ENCODE measurements at regions not wholly inside any gene's neighbourhood (a gene's known extent, or its start where the extent isn't known, plus 50 kb on each side); places are given as distances from the start of the nearest gene placed in this dataset.
"Not testable (repeated sequence)": the region's sequence is repeated elsewhere in the genome, so short reads cannot be mapped to it uniquely, and the experiment has no call there.

DNA sequence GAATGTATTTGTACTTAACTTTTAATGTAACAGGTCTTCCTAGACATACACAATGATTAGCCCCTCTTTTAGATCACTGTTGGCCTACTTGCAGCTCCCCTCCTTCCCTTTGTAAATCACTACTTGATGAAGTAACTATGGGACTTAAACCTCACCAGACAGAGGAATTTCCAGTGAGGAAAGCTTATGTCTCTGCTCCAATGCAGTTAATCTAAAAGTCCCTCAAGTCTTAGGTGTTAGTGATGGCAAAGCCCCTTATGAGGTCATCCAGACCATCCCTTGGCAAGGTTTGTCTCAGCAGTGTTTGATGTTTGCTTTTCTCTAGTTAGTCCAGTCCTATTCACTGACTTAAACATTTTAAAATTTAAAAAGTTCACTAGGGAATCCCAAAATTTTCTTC, 877.3 kb upstream of the INTU start:
- Mint-ChIP-seq H3K27ac (no peak overlapping the region), H3K27me3 (ENCODE audit: low read depth) (no peaks in the 10 kb centered on the region), H3K4me3 (no peak overlapping the region), H3K36me3 (ENCODE audit: low read depth) (no peaks in the 10 kb centered on the region), H3K4me1 (ENCODE audit: low read depth) (no peaks in the 10 kb centered on the region), H3K9me3 (peaks cover 9% of the 10 kb centered on the region)
- CTCF ChIA-PET: no interaction called here
- intact Hi-C loops (cut with micrococcal nuclease): no loop called here
- DNase-seq: no peak

GRCh38 chr4:126756050-126756829, 876.5 kb upstream of the INTU start:
- Mint-ChIP-seq H3K9me3 (peaks cover 9% of the 10 kb centered on the region), H3K4me1 (ENCODE audit: low read depth) (no peaks in the 10 kb centered on the region), H3K27me3 (ENCODE audit: low read depth) (no peaks in the 10 kb centered on the region), H3K27ac (no peak overlapping the region), H3K36me3 (ENCODE audit: low read depth) (no peaks in the 10 kb centered on the region), H3K4me3 (no peak overlapping the region)
- intact Hi-C loops (cut with micrococcal nuclease): no loop called here
- CTCF ChIA-PET: no interaction called here
- DNase-seq: no peak

- H3K27me3 Mint-ChIP-seq (ENCODE audit: low read depth): no peaks in the 10 kb centered on the region
- H3K4me1 Mint-ChIP-seq (ENCODE audit: low read depth): no peaks in the 10 kb centered on the region
- H3K27ac Mint-ChIP-seq: no peak overlapping the region
- no peak overlapping the region for H3K4me3 Mint-ChIP-seq
- no peak for DNase-seq
- intact Hi-C loops (cut with micrococcal nuclease): no loop called here
- CTCF ChIA-PET: no interaction called here
- no peaks in the 10 kb centered on the region for H3K36me3 Mint-ChIP-seq (ENCODE audit: low read depth)
- H3K9me3 Mint-ChIP-seq: peaks cover 4% of the 10 kb centered on the region
These were observed 875.5 kb upstream of the INTU start for GRCh38 chr4:126757219-126757618.

- H3K4me1 Mint-ChIP-seq (ENCODE audit: low read depth): no peaks in the 10 kb centered on the region
- CTCF ChIA-PET: no interaction called here
- no peaks in the 10 kb centered on the region for H3K36me3 Mint-ChIP-seq (ENCODE audit: low read depth)
- H3K27me3 Mint-ChIP-seq (ENCODE audit: low read depth): no peaks in the 10 kb centered on the region
- intact Hi-C loops (cut with micrococcal nuclease): no loop called here
- no peak for DNase-seq
- H3K4me3 Mint-ChIP-seq: no peak overlapping the region
- no peak overlapping the region for H3K27ac Mint-ChIP-seq
- peaks cover 2% of the 10 kb centered on the region for H3K9me3 Mint-ChIP-seq
These were observed 874.3 kb upstream of the INTU start for GRCh38 chr4:126758493-126758892.

GRCh38 chr4:126761947-126762662, 870.7 kb upstream of the INTU start:
- Mint-ChIP-seq H3K4me3 (no peak overlapping the region), H3K9me3 (peaks cover 2% of the 10 kb centered on the region), H3K27ac (no peak overlapping the region), H3K4me1 (ENCODE audit: low read depth) (no peaks in the 10 kb centered on the region), H3K27me3 (ENCODE audit: low read depth) (no peaks in the 10 kb centered on the region), H3K36me3 (ENCODE audit: low read depth) (no peaks in the 10 kb centered on the region)
- no peak for DNase-seq
- CTCF ChIA-PET: no interaction called here
- intact Hi-C loops (cut with micrococcal nuclease): no loop called here

- H3K27ac Mint-ChIP-seq: no peak overlapping the region
- CTCF ChIA-PET: no interaction called here
- no peaks in the 10 kb centered on the region for H3K36me3 Mint-ChIP-seq (ENCODE audit: low read depth)
- H3K4me1 Mint-ChIP-seq (ENCODE audit: low read depth): no peaks in the 10 kb centered on the region
- H3K9me3 Mint-ChIP-seq: peaks cover 2% of the 10 kb centered on the region
- intact Hi-C loops (cut with micrococcal nuclease): no loop called here
- DNase-seq: no peak
- H3K4me3 Mint-ChIP-seq: no peak overlapping the region
- no peaks in the 10 kb centered on the region for H3K27me3 Mint-ChIP-seq (ENCODE audit: low read depth)
These were observed 870.0 kb upstream of the INTU start for GRCh38 chr4:126762663-126763247.

- DNase-seq: no peak
- no peaks in the 10 kb centered on the region for H3K4me1 Mint-ChIP-seq (ENCODE audit: low read depth)
- H3K4me3 Mint-ChIP-seq: no peak overlapping the region
- no peaks in the 10 kb centered on the region for H3K36me3 Mint-ChIP-seq (ENCODE audit: low read depth)
- intact Hi-C loops (cut with micrococcal nuclease): no loop called here
- H3K27me3 Mint-ChIP-seq (ENCODE audit: low read depth): no peaks in the 10 kb centered on the region
- no peak overlapping the region for H3K27ac Mint-ChIP-seq
- peaks cover 4% of the 10 kb centered on the region for H3K9me3 Mint-ChIP-seq
- CTCF ChIA-PET: no interaction called here
These were observed 866.5 kb upstream of the INTU start for GRCh38 chr4:126766241-126766640.

DNA sequence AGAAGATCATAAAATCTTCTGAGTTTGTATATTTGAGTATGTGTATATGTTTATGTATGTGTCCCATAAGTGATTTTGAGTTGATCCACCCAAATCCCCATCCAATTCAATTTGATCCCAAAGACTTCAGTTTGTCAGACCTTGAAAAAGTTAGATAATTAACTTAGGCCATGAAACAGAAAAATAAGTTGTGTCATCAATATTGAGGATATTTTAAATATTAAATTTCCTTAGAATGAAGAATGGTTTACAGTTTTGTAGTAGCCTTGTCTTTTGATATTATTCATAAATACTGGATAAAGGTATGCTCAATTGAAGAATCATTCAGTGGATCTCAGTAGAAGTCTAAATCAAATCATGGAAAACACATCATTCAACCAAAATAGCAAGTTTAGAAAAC, 864.4 kb upstream of the INTU start:
- Mint-ChIP-seq H3K4me3 (no peak overlapping the region), H3K4me1 (ENCODE audit: low read depth) (no peaks in the 10 kb centered on the region), H3K36me3 (ENCODE audit: low read depth) (no peaks in the 10 kb centered on the region), H3K27me3 (ENCODE audit: low read depth) (no peaks in the 10 kb centered on the region), H3K9me3 (peaks cover 2% of the 10 kb centered on the region), H3K27ac (no peak overlapping the region)
- intact Hi-C loops (cut with micrococcal nuclease): no loop called here
- CTCF ChIA-PET: interaction anchor here (0.7 kb wide), 1 partner anchor 100 kb away, joined by 3 read pairs; no protein-coding TSS in a partner anchor
- no peak for DNase-seq

GRCh38 chr4:126770811-126771553, 861.8 kb upstream of the INTU start:
- H3K27me3 Mint-ChIP-seq (ENCODE audit: low read depth); H3K4me3 Mint-ChIP-seq; H3K9me3 Mint-ChIP-seq; CTCF ChIA-PET; H3K36me3 Mint-ChIP-seq (ENCODE audit: low read depth); H3K27ac Mint-ChIP-seq; DNase-seq; intact Hi-C loops (cut with micrococcal nuclease); H3K4me1 Mint-ChIP-seq (ENCODE audit: low read depth): not testable (repeated sequence)

DNA sequence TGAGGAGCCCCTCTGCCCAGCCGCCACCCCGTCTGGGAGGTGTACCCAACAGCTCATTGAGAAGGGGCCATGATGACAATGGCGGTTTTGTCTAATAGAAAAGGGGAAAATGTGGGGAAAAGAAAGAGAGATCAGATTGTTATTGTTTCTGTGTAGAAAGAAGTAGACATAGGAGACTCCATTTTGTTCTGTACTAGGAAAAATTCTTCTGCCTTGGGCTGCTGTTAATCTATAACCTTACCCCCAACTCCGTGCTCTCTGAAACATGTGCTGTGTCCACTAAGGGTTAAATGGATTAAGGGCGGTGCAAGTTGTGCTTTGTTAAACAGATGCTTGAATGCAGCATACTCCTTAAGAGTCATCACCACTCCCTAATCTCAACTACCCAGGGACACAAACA, 861.1 kb upstream of the INTU start:
- H3K27ac Mint-ChIP-seq; H3K9me3 Mint-ChIP-seq; H3K4me1 Mint-ChIP-seq (ENCODE audit: low read depth); CTCF ChIA-PET; H3K36me3 Mint-ChIP-seq (ENCODE audit: low read depth); intact Hi-C loops (cut with micrococcal nuclease); H3K27me3 Mint-ChIP-seq (ENCODE audit: low read depth); DNase-seq; H3K4me3 Mint-ChIP-seq: not testable (repeated sequence)

- no peaks in the 10 kb centered on the region for H3K4me1 Mint-ChIP-seq (ENCODE audit: low read depth)
- H3K27ac Mint-ChIP-seq: no peak overlapping the region
- intact Hi-C loops (cut with micrococcal nuclease): no loop called here
- H3K36me3 Mint-ChIP-seq (ENCODE audit: low read depth): no peaks in the 10 kb centered on the region
- CTCF ChIA-PET: no interaction called here
- DNase-seq: no peak
- H3K9me3 Mint-ChIP-seq: peaks cover 2% of the 10 kb centered on the region
- H3K4me3 Mint-ChIP-seq: no peak overlapping the region
- no peaks in the 10 kb centered on the region for H3K27me3 Mint-ChIP-seq (ENCODE audit: low read depth)
These were observed 860.1 kb upstream of the INTU start for GRCh38 chr4:126772662-126773061.

GRCh38 chr4:126775485-126776106, 857.2 kb upstream of the INTU start:
- intact Hi-C loops (cut with micrococcal nuclease): no loop called here
- CTCF ChIA-PET: no interaction called here

More at GRCh38 chr4:126775485-126776106, 857.2 kb upstream of the INTU start:
- Mint-ChIP-seq H3K4me1 (ENCODE audit: low read depth) (no peaks in the 10 kb centered on the region), H3K4me3 (no peak overlapping the region), H3K9me3 (no peaks in the 10 kb centered on the region), H3K27ac (no peak overlapping the region), H3K36me3 (ENCODE audit: low read depth) (no peaks in the 10 kb centered on the region), H3K27me3 (ENCODE audit: low read depth) (no peaks in the 10 kb centered on the region)
- DNase-seq: no peak
